Ammon's horn (tissue), 1 donor: ENCODE measurements at regions not wholly inside any gene's neighbourhood (a gene's known extent, or its start where the extent isn't known, plus 50 kb on each side); places are given as distances from the start of the nearest gene placed in this dataset.
"Not testable (repeated sequence)": the region's sequence is repeated elsewhere in the genome, so short reads cannot be mapped to it uniquely, and the experiment has no call there.

Experiments
- DNase-seq: peaks from one replicate; pipeline ENCODE4 v3.0.0-alpha.2; 2016; ENCODE audit warnings: low spot score

DNA sequence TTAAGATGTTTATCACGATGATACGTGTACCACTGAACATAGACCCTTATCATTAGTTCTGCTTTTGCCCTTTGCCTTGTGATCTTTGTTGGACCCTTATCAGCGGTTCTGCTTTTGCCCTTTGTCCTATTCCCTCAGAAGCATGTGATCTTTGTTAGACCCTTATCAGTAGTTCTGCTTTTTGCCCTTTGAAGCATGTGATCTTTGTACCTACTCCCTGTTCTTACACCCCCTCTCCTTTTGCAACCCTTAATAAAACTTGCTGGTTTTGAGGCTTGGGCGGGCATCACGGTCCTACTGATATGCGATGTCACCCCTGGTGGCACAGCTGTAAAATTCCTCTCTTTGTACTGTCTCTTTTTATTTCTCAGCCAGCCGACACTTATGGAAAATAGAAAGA, 117.0 kb downstream of the SDHAF3 start:
- not testable (repeated sequence) for DNase-seq

DNA sequence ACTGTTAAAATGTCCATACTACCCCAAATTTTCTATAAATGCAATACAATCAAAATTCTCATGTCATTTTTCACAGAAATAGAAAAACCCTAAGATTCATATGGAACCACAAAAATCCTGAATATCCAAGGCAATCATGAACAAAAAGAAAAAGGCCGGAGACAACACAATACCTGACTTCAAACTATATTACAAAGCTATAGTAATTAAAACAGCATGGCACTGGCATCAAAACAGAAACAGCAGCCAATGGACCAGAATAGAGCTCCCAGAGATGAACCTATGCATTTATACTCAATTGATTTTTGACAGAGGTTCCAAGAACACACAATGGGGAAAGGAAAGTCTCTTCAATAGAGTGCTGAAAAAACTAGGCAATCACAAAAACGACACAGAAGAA, 128.8 kb downstream of the SDHAF3 start:
- DNase-seq = no peak

DNA sequence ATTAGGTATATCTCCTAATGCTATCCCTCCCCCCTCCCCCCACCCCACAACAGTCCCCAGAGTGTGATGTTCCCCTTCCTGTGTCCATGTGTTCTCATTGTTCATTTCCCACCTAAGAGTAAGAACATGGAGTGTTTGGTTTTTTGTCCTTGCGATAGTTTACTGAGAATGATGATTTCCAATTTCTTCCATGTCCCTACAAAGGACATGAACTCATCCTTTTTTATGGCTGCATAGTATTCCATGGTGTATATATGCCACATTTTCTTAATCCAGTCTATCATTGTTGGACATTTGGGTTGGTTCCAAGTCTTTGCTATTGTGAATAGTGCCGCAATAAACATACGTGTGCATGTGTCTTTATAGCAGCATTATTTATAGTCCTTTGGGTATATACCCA, 140.7 kb downstream of the SDHAF3 start:
- not testable (repeated sequence) for DNase-seq

DNA sequence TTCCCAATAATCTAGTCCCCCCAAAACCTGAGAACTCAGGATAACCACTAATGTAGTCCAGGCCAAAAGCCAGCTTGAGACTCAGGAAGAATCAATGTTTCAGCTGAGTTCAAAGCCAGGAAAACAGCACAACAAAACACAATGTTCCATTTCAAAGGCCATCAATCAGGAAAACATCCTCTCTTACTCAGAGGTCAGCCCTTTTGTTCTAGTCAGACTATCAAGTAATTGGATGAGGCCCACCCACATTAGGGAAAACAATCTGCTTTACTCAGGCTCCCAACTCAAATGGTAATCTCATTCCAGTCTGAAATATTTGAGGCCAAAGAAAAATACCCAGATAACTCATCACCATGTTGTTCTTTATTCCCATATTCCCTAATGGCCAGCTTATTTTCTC, 152.2 kb downstream of the SDHAF3 start:
- DNase-seq = no peak

DNA sequence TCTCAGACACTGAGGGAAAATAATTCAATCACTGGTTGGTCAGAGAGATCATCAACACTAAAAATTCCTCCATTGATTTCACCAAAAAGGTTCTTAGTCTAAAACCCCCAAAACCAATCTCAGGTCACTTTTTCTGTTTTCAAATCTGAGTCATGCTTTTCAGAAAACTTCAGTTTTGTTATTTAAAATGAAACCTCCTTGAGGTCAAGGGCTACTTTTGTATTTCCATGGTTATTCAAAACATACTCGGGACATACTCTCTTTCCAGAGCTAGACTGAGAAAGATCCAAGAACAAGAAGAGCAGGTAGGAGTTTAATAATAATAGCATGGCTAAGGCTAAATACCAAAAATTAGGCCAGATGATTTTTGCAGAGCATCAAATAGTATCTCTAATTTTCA, 152.8 kb downstream of the SDHAF3 start:
- no peak for DNase-seq

DNA sequence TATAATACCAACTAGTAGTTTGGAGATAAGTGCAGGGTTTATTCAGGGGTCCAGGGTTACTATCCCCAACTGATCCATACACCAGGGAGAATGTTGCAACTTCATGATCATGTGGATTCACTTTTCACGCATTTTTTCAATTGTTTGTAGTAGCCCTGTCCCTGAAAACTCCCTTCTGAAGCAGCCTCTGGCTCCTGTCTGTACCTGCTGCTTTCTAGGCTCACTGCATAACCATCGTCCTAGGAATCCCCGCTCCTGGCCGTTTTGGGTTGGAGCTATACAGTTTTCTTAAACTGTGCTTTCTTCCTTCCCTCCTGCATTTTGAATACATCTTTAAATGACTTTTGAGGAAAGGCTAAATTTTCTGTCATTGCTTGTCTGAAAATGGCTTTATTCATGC, 154.1 kb downstream of the SDHAF3 start:
- DNase-seq = no peak

DNA sequence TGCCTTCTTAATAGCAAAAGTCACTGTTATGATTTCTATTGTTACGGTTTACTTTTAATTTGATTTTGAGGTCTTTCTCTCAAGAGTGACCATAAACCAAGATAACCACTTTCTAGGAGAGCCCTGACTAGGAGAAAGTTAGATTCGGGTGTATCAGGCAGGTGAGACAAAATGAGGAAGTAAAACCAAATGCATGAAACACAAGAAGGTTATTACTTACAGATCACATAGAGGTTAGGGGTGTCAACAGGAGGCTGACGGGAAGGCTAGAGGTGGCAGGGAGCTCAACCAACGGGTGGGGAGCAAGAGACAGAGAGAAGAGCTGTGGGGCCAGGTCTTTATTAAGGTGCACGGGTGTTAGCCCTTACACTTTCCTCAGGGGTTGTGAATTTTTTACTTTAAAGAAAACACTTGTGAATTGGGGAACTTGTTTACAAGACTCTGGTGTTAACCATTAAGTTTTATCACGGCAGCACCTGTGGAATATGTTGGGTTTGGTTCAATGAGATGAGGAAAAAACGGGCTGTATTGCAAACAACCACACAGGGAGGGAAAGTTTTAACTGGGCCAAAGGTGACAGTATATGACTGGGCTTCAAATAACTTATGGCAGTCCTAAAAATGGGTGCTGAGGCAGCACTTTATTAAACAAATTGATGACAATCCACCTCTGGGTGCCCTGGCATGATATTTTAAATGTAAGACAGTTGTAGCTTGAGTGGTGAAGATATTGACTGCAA, 154.9 kb downstream of the SDHAF3 start:
- DNase-seq = no peak

DNA sequence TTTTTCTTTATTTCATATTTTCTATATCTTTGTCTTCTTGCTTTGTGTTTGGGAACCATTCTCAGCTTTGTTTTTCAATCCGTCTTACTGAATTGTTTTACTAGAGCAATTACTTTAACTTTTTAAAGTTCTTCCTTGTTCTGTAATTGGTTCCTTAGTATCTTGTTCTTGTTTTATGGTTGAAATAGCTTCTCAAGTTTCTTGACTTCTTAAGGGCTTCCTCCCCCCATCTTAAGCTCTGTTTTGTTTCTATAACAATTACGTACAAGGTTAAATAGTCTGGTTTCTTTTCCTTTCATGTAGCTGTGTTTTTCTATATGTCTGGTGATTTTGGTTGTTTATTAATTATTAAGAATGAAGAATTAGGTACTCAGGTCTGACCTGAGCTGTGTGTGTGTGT, 158.0 kb downstream of the SDHAF3 start:
- no peak for DNase-seq

DNA sequence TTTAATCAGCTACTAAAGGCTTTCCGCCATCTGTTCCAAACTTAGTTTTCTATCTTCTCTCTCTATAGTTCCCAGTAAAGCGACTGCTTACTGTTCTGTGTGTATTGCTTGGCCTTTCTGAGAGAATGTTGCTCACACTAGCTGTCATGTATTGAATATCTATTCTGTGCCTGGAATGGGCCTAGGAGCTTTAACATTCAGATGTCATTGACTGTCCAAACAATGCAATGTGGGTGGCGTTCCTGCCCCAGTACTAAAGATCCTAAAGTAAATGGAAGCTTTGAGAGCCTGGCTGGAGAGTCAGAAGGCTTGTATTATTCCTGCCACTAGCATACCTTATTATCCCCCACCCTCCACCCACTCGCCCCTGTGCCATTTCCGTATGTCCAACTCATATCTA, 163.5 kb downstream of the SDHAF3 start:
- DNase-seq = no peak

DNA sequence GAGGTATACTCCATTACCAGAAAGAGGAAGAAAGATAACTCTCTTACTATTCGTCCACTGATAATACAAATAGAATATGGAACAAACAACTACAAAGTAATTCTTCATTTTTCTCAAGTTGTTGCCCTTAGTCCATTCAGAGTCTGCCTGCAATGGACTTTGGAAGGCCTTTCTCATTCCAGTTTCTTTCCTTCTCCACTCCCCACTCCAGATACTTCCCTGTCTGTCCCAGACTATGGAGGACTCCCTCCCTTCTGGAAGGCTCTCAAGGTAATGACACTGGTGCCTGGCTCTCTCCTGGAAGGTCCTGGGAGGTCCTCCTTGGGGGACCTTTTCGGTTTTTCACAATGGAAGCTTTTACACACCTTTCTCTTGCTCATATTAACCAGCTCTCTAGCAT, 167.8 kb downstream of the SDHAF3 start:
- DNase-seq = no peak

DNA sequence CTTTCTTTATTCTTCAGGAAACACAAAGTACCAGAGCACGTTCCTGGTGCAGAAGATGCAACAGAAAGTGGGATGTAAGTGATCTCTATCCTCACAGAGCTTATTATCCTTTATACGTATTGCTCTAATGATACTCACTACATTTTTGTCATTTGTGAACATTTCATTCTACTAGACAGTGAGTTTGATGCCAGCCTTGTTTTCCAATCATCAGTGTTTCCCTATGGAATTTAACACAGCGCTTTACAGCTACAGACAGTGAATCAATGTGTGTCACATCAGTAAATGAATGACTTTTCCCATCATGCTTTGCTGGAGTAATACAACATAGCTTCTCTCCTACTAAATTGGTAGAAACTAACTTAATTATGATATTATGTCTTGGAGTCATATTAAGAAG, 175.5 kb downstream of the SDHAF3 start:
- DNase-seq = no peak

DNA sequence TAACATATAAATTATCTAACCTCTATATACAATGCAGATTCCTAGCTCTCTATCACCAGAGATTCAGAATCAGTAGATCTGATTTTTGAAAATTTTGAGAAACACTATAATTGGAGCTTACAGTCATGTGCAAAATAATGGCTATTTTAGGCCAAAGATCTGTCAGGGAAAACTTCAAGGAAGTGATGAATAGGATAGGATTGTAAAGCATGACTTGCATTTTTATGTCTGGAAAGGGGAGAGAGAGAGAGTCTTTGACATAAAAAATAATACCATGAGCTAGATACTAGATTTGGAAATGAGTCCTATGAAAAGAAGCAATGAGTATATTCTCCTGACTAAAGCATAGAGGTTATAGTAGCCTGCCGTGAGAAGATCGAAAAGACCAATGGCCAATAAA, 181.1 kb downstream of the SDHAF3 start:
- no peak for DNase-seq

DNA sequence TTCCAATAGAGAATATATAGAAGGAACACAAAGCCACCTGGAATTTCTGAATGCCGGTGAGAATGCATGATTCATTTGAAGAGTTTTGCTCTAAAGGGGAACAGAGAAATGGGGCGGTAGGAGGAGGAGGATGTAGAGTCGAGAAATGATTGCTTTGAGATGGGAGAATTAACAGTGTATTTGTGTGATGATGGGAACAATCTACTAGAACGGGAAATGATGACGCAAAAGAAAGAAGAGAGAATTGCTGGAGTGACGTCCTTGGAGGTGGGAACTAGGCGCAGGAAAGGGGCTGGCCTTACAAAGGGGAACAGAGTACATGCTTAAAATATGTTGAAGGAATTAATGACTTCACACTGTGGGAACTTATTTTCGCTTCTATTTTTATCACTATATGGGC, 188.1 kb downstream of the SDHAF3 start:
- no peak for DNase-seq

DNA sequence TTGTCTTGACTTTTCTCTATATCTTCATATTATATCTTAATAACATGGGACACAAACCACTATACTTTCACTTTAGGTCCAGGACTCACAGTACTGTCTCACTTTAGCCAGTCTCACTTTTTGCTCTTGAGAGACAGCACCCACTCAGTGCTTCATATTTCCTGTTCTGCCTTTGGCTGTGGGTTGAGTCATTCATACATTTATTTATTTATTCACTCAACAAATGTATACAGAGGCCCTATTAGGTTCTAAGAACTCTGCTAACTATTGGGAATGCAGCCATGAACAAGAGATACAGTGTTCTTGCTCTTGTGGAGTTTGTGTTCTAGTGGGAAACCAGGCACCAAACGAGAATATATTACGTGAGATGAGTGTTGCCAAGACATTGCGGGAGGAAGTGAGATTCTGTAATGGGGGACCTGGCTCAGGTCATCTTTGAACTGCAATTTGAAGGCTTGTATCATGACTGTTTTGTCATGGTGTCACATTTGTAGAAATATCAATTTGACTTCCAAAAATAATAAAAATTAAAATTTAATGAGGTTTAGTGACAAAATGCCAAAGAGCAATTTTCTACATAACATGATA, 190.1 kb downstream of the SDHAF3 start:
- no peak for DNase-seq

DNA sequence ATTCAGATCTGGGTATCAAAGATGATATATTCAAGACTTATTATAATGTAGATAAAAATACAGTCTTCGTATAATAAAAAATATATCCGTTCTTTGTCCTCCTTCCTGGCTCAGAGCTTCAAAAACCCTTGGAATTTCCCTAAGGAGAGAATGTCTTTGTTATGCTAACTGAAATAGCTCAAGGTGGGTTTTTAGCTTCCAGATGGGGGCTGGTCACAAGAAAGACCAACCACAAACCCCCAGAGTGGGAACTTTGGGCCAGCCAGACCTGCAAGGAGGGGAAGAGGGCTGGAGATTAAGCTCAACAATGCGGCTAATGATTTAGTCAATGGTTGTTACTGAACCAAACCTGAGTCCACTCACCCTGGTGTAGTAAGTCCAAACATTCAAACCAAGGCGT, 196.4 kb downstream of the SDHAF3 start:
- no peak for DNase-seq

DNA sequence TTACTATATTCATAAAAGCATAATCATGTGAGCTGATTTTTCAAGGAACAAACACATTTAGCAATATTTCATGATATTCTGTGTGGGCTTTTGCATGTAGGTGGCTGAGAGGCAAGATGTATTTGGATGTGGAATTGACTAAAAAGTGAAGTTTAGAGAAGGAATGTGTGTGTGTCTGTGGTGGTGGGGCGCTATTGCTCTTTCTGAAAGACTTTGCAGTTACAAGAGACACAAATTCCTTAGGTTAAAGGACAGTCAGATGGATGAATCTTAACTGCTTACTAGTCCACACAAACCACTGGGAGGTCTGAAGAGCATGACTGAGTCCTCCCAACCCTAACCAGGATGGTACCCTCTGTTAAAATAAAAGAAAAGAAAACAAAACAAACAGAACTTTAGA, 200.1 kb downstream of the SDHAF3 start:
- peak; percentile 21 for DNase-seq

DNA sequence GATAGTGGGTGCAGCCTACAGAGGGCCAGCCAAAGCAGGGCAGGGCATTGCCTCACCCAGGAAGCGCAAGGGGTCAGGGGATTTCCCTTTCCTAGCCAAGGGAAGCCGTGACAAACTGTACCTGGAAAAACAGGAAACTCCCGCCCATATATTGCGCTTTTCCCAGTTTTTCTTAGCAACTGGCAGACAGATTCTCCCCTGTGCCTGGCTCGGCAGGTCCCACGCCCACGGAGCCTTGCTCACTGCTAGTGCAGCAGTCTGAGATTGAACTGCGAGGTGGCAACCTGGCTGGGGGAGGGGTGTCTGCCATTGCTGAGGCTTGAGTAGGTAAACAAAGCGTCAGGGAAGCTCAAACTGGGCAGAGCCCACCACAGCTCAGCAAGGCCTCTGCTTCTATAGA, 212.4 kb downstream of the SDHAF3 start:
- DNase-seq = not testable (repeated sequence)

DNA sequence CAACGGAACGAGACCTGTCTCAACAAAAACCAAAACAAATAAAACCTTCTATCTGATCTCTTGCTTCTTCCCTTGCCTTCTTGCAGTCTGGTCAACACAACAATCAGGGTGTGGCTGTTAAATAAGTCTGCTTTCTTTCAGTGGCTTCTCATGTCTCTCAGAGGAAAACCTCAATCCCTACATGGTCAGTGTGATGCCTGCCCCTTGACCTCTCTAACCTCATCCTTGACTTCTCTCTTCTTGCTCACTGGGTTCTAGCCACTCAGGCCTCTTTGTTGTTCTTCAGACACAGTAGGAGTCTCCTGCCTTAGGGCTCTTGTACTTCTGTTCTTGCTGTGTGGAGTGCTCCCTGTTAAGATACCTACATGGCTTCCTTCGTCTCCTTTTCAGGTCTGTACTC, 220.4 kb downstream of the SDHAF3 start:
- no peak for DNase-seq

DNA sequence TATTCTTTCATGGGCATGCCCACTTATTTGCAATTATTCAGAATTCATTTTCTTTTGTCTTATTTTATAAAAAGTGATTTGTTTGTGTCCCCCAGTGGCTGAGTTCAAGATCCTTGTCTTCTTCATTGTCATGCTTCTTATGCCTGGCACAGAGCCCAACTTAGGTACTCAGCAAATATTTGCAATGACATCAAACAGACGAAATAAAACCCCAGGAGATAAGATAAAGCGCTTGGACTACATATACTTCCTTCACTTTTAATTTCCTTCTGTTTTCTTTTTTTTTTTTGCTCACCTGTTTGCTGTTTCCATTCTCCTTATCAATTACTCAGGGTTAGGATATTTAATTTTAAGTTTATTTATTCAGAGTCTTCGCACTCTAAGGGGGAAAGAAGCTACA, 225.0 kb downstream of the SDHAF3 start:
- DNase-seq = no peak

DNA sequence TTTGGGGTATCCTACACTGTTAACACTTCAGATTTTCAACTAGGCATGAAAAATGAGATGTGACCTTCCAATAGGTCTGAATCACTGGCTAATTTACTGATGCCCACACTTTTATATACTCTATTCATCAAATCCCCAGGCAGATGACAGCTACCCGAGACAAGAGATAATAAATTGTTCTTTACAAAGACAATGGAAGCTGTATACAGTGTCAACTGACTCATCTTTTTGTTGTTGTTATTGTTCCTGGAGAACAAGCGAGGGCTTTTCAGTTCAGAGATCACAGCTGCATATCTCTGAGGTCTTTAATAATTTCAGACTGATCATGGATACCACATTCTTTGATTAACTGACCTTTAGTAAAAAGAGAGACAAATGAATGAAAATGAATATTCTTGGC, 228.9 kb downstream of the SDHAF3 start:
- DNase-seq = peak; percentile 79

DNA sequence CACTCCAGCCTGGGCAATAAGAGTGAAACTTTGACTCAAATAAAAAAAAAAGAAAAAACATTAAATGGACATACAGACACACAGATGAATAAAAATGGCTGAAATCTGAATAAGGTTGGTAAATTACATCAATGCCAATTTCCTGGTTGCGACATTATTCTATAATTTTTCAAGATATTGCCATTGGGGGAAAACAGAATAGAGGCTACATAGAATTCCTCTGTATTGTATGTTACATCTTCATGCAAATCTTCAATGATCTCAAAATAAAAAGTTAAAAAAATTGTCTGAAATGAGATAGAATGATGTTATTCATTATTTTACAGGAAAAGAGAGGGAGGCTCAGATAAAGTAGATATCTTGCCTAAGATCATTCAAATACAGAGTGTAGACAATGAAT, 234.0 kb downstream of the SDHAF3 start:
- DNase-seq = no peak

DNA sequence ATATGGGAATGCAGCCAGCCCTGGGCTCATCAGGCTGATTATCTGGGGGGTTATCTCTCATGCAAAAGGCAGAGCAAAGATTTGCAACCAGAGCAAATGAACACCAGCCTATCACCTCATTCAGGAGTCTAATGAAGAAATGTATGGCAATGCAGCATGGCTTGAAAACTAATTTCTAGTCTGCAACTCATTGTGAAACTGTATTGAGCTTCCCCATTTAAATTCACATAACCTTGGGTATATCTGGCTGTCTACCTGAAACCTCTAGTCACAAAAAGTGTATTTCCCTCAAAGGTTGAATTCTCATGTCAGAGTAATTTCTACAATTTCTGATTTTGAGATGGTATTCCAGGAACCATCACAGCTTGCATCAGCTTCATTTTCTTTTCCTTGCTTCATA, 240.0 kb downstream of the SDHAF3 start:
- no peak for DNase-seq

DNA sequence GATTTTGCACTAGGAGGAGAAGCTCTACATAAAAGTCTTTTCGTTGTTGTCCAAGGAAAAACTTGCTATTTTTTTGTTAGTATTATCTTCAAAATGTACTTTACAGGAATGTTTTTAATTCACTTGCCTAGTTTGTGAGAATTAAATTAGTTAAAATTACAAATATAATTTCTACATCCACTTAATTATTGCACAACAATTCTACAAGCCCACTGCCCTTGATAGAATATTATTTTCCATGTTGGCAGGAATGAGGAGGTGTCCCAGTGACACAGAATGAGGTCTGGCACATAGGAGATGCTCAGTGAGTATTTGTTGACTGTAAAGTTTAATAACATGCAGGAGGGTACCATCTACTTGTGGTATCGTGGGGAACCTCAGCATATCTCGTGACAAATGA, 255.4 kb downstream of the SDHAF3 start:
- no peak for DNase-seq

DNA sequence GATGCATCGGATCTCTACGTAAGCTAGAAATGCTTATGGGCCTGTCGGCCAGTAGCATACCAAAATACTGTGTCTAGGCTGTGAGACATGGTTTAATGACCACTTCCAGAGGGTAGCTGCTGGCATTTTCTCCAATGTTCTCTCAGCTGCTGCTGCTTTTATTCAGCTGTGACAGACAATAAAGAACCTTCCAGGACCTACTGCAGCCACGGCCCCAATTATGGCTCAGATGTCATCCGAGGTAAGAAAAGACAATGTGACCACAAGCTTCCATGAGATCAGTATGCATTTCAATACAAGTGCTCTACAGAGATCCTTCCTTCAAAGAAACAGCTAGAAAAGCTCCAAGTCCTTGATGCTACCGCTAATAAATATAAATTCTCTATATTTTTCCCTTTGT, 256.2 kb downstream of the SDHAF3 start:
- no peak for DNase-seq
